Loucy (cell line): ENCODE measurements at regions not wholly inside any gene's neighbourhood (a gene's known extent, or its start where the extent isn't known, plus 50 kb on each side); places are given as distances from the start of the nearest gene placed in this dataset.

Experiments used
- EZH2phosphoT487 ChIP-seq: fragments of 200-600 bp; IDR thresholded peaks from 2 replicates; pipeline ENCODE4 v1.6.1; 2018; ENCODE audit warnings: antibody characterized with exemption, mild to moderate bottlenecking, moderate library complexity, borderline replicate concordance
- TF ChIP-seq, protein P1 (sequence below): fragments of 200-600 bp; sonication (generic); conservative IDR thresholded peaks from 2 replicates; pipeline ENCODE4 v1.5.1; 2014; ENCODE audit warnings: mild to moderate bottlenecking, antibody characterized with exemption, low read length

DNA sequence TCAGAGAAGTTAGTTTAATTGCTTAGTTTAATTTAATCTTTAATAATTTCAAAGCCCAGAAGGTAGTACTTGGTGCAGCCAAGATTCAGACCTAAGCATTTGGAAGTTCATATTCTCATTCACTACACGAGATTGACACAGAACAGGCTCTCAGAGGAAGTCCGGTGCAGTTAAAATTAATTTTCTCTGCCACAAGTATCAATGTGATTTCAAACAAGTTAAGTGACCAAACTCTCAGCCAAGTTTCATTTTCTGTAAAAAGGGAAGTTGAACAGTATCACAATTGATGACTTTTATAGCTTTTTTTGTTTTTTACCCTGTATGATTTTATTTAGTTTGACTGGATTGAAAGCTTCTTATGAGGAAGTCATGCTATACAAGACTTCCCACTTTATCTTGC, 1494.9 kb upstream of the LRRTM3 start:
- TF ChIP-seq EZH2phosphoT487, result no peak
- TF ChIP-seq, protein P1, sequence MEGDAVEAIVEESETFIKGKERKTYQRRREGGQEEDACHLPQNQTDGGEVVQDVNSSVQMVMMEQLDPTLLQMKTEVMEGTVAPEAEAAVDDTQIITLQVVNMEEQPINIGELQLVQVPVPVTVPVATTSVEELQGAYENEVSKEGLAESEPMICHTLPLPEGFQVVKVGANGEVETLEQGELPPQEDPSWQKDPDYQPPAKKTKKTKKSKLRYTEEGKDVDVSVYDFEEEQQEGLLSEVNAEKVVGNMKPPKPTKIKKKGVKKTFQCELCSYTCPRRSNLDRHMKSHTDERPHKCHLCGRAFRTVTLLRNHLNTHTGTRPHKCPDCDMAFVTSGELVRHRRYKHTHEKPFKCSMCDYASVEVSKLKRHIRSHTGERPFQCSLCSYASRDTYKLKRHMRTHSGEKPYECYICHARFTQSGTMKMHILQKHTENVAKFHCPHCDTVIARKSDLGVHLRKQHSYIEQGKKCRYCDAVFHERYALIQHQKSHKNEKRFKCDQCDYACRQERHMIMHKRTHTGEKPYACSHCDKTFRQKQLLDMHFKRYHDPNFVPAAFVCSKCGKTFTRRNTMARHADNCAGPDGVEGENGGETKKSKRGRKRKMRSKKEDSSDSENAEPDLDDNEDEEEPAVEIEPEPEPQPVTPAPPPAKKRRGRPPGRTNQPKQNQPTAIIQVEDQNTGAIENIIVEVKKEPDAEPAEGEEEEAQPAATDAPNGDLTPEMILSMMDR, result no peak
